Activated CD4-positive, alpha-beta T cell treated with anti-CD3 and anti-CD28 coated beads, Interleukin-10, Interleukin-2, amounts not matched to agents 100 ng/mL and 50 ng/mL, durations not matched to agents 16 hours and 8 hours (primary cell): ENCODE measurements at regions not wholly inside any gene's neighbourhood (a gene's known extent, or its start where the extent isn't known, plus 50 kb on each side); places are given as distances from the start of the nearest gene placed in this dataset.
"Not testable (repeated sequence)": the region's sequence is repeated elsewhere in the genome, so short reads cannot be mapped to it uniquely, and the experiment has no call there.

Experiments used
- DNase-seq: peaks from one replicate; pipeline ENCODE4 v3.0.0-alpha.2; 2020

DNA sequence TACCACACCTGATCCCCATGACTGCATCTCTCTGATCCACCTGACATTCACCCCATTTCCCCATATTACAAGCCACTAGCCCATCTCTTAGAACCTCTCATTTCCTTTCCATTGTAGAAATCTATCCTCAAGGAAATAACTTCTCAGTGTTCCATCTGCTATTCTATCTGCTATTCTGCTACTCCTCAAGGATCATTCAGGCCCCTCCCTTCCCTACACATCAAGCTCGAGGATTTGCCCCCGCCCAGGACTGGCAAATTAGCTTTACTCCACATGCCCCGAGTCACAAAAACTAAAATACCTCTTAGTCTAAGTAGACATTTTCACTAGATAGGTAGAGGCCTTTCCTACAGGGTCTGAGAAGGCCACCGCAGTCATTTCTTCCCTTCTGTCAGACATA is 517.0 kb downstream of the IRS2 start:
- not testable (repeated sequence) for DNase-seq

DNA sequence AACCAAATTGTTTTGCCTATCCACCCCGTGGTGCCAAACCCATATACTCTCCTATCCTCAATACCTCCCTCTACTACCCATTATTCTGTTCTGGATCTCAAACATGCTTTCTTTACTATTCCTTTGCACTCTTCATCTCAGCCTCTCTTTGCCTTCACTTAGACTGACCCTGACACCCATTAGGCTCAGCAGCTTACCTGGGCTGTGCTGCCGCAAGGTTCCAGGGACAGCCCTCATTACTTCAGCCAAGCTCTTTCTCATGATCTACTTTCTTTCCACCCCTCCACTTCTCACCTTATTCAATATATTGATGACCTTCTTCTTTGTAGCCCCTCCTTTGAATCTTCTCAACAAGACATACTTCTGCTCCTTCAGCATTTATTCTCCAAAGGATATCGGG is 517.9 kb downstream of the IRS2 start:
- not testable (repeated sequence) for DNase-seq

DNA sequence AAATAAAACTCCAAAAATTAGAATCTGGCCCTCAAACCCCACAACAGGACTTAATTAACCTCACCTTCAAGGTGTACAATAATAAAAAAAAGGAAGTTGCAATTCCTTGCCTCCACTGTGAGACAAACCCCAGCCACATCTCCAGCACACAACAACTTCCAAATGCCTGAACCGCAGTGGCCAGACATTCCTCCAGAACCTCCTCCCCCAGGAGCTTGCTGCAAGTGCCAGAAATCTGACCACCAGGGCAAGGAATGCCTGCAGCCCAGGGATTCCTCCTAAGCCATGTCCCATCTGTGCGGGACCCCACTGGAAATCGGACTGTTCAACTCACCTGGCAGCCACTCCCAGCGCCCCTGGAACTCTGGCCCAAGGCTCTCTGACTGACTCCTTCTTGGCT is 519.0 kb downstream of the IRS2 start:
- not testable (repeated sequence) for DNase-seq

DNA sequence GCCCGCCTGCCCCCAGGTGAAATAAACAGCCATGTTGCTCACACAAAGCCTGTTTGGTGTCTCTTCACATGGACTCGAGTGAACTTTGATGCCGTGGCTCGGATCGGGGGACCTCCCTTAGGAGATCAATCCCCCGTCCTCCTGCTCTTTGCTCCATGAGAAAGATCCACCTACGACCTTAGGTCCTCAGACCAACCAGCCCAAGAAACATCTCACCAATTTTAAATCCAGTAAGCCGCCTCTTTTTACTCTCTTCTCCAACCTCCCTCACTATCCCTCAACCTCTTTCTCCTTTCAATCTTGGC is 521.0 kb downstream of the IRS2 start:
- DNase-seq, result not testable (repeated sequence)

DNA sequence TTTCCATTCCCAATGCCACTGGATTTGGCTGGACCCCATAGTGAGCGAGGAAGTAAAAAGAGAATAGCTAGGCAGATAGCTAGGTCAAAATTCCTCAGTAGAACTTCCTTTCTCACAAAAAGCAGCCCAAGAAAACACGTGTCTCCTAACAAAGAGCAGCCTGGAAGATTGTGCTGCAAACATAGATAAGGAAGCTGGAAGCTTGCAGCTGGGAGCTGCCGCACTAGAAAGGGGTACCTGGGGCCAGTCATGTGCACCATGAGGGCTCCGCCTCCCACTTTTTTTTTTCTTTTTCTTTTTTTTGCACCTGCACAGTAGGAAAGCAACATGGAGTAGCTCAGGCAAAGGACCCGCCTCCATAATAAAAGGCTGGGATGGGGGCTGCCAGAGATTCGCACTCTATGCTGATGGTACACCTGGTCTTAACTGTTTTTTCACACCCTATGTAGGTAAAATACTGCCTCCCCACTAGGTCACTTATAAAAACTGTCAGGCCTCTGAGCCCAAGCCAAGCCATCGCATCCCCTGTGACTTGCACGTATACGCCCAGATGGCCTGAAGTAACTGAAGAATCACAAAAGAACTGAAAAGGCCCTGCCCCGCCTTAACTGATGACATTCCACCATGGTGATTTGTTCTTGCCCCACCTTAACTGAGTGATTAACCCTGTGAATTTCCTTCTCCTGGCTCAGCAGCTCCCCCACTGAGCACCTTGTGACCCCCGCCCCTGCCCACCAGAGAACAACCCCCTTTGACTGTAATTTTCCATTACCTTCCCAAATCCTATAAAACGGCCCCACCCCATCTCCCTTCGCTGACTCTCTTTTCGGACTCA is 521.6 kb downstream of the IRS2 start:
- DNase-seq, result not testable (repeated sequence)

DNA sequence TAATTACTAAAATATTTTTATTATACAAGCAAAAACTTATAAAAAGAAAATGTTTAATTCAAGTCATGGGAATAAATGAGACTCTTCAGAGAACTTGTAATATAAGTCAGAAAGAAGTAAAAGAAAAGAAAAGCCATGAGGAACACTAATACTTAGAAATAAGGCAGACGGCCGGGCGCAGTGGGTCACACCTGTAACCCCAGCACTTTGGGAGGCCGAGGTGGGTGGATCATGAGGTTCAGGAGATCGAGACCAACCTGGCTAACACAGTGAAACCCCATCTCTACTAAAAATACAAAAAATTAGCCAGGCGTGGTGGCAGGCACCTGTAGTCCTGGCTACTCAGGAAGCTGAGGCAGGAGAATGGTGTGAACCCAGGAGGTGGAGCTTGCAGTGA is 528.6 kb downstream of the IRS2 start:
- not testable (repeated sequence) for DNase-seq
